Astrocyte (in vitro differentiated cells and primary cell): ENCODE measurements at regions not wholly inside any gene's neighbourhood (a gene's known extent, or its start where the extent isn't known, plus 50 kb on each side); places are given as distances from the start of the nearest gene placed in this dataset.

Experiments
- DNase-seq: peaks from one replicate; pipeline ENCODE4 v3.0.0-alpha.2; 2010; ENCODE audit warnings: low read depth
- FAIRE-seq: peaks from 2 replicates; lab custom pipeline; 2011; peaks lifted over from hg19 to GRCh38; lab: Jason Lieb, UNC
- H2AFZ ChIP-seq: 2 replicates; pipeline ENCODE4 v1.6.0; 2012; ENCODE audit warnings: low read depth, low read length, inconsistent platforms
- H3K27ac ChIP-seq: 2 replicates; pipeline ENCODE4 v1.5.1; 2011; ENCODE audit warnings: low read depth, low read length, inconsistent platforms
- H3K27me3 ChIP-seq: 2 replicates; pipeline ENCODE4 v1.6.0; 2011; ENCODE audit warnings: low read length, inconsistent platforms; ENCODE audit not compliant: insufficient read depth
- H3K36me3 ChIP-seq: 2 replicates; pipeline ENCODE4 v1.5.1; 2011; ENCODE audit warnings: low read length, inconsistent platforms; ENCODE audit not compliant: insufficient read depth
- H3K4me1 ChIP-seq: 2 replicates; pipeline ENCODE4 v1.5.1; 2011; ENCODE audit warnings: low read length, inconsistent platforms; ENCODE audit not compliant: insufficient read depth
- H3K4me2 ChIP-seq: 2 replicates; pipeline ENCODE4 v1.6.0; 2012; ENCODE audit warnings: low read length, inconsistent platforms
- H3K4me3 ChIP-seq: 2 replicates; pipeline ENCODE4 v1.5.1; 2011; ENCODE audit warnings: low read depth, mild to moderate bottlenecking, low read length, inconsistent platforms; ENCODE audit not compliant: insufficient read depth
- H3K79me2 ChIP-seq: 2 replicates; pipeline ENCODE4 v1.6.0; 2012; ENCODE audit warnings: mild to moderate bottlenecking, low read length, inconsistent platforms; ENCODE audit not compliant: insufficient read depth
- H3K9ac ChIP-seq: 2 replicates; pipeline ENCODE4 v1.6.0; 2012; ENCODE audit warnings: mild to moderate bottlenecking, low read length, inconsistent platforms
- H3K9me3 ChIP-seq: 2 replicates; pipeline ENCODE4 v1.5.1; 2012; ENCODE audit warnings: low read depth, mild to moderate bottlenecking, low read length, inconsistent platforms; ENCODE audit not compliant: insufficient read depth
- H4K20me1 ChIP-seq: 2 replicates; pipeline ENCODE4 v1.6.0; 2012; ENCODE audit warnings: low read length, inconsistent platforms; ENCODE audit not compliant: insufficient read depth
- H3K27ac Mint-ChIP-seq: one replicate; pipeline ENCODE4 v1.8.0; 2021; ENCODE audit warnings: mild to moderate bottlenecking, mixed read lengths; ENCODE audit not compliant: unreplicated experiment
- H3K27me3 Mint-ChIP-seq: one replicate; pipeline ENCODE4 v1.8.0; 2021; ENCODE audit warnings: low read depth, mixed read lengths; ENCODE audit not compliant: unreplicated experiment
- H3K36me3 Mint-ChIP-seq: one replicate; pipeline ENCODE4 v1.8.0; 2021; ENCODE audit warnings: low read depth, mixed read lengths; ENCODE audit not compliant: unreplicated experiment
- H3K4me1 Mint-ChIP-seq: one replicate; pipeline ENCODE4 v1.8.0; 2021; ENCODE audit warnings: low read depth, mixed read lengths; ENCODE audit not compliant: unreplicated experiment
- H3K4me3 Mint-ChIP-seq: one replicate; pipeline ENCODE4 v1.8.0; 2021; ENCODE audit warnings: mild to moderate bottlenecking, moderate library complexity, mixed read lengths; ENCODE audit not compliant: unreplicated experiment
- H3K9me3 Mint-ChIP-seq: one replicate; pipeline ENCODE4 v1.8.0; 2021; ENCODE audit warnings: mild to moderate bottlenecking, mixed read lengths; ENCODE audit not compliant: unreplicated experiment
- EZH2 ChIP-seq: IDR thresholded peaks from 2 replicates; pipeline ENCODE4 v1.6.1; 2012; ENCODE audit warnings: mild to moderate bottlenecking, low read length, inconsistent platforms; ENCODE audit not compliant: insufficient read depth
- TF ChIP-seq, protein P1 (sequence below): IDR thresholded peaks from 2 replicates; pipeline ENCODE4 v1.5.1; 2011; ENCODE audit warnings: low read depth, mild to moderate bottlenecking, inconsistent platforms, low read length, moderate library complexity; ENCODE audit not compliant: insufficient read depth

DNA sequence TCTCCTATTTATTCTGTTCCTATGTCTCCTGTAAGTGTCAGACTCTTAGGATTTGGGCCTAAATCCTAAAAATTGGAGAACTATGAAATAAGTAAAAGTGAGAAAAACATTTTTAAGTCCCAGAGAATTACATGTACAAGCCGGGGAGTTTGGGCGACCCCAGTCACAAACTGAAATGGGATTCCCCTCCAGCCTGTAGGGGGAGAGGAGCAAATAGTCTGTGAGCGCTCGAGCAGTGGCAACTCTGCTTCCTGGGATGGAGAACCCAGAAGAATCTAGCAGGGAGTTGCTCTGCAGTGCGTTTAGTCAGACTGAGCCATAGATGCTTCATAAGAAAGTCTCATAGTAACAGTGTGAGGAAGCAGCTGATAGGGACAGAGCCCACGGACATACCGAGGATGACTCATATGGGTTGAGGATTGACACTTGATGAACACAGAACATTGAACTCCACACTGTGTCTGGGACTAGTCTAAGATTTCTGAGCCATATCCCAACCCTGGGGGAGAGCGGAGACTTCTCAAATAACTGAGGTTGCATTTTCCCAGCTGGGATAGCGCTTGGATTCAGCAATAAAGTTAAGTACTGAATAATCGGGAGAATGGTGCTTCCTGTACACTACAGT, 437.2 kb downstream of the BCKDHB start:
- no peaks in the 10 kb centered on the region for H3K27me3 Mint-ChIP-seq
- FAIRE-seq (peak; percentile 43), DNase-seq (peak; percentile 91)
- Histone ChIP-seq H3K27ac (peak overlapping the region; percentile 36), H3K9me3 (no peaks in the 10 kb centered on the region), H3K4me1 (peaks cover 40% of the 10 kb centered on the region), H3K36me3 (no peaks in the 10 kb centered on the region), H3K79me2 (no peaks in the 10 kb centered on the region), H3K27me3 (no peaks in the 10 kb centered on the region), H3K4me3 (no peak overlapping the region), H2AFZ (peak overlapping the region; percentile 14), H3K4me2 (peak overlapping the region; percentile 38), H3K9ac (no peak overlapping the region), H4K20me1 (no peaks in the 10 kb centered on the region)
- H3K9me3 Mint-ChIP-seq: no peaks in the 10 kb centered on the region
- H3K36me3 Mint-ChIP-seq: no peaks in the 10 kb centered on the region
- peak overlapping the region; percentile 20 for H3K4me3 Mint-ChIP-seq
- H3K4me1 Mint-ChIP-seq: peaks cover 74% of the 10 kb centered on the region
- peak overlapping the region; percentile 95 for H3K27ac Mint-ChIP-seq
- TF ChIP-seq, protein P1, sequence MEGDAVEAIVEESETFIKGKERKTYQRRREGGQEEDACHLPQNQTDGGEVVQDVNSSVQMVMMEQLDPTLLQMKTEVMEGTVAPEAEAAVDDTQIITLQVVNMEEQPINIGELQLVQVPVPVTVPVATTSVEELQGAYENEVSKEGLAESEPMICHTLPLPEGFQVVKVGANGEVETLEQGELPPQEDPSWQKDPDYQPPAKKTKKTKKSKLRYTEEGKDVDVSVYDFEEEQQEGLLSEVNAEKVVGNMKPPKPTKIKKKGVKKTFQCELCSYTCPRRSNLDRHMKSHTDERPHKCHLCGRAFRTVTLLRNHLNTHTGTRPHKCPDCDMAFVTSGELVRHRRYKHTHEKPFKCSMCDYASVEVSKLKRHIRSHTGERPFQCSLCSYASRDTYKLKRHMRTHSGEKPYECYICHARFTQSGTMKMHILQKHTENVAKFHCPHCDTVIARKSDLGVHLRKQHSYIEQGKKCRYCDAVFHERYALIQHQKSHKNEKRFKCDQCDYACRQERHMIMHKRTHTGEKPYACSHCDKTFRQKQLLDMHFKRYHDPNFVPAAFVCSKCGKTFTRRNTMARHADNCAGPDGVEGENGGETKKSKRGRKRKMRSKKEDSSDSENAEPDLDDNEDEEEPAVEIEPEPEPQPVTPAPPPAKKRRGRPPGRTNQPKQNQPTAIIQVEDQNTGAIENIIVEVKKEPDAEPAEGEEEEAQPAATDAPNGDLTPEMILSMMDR: peak; percentile 20
- no peak for TF ChIP-seq EZH2

DNA sequence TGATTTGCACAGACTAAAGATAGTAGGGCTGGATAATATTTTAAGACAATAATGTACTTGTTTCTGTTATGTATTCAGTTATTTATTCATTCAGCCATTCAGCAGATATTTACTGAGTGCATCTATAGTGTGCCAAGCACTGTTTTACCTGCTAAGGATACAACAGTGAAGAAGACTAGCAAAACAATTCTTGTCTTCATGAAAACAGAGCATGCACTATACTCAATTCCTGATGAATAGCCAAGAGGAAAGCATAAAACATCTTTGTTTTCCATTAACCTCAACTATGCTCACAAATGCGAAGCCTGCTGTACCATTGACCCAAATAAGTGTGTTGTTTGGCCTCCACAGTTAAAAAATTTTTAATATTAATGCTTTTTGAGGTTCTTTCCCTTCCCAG, 436.7 kb downstream of the BCKDHB start:
- peak overlapping the region; percentile 95 for H3K27ac Mint-ChIP-seq
- no peaks in the 10 kb centered on the region for H3K36me3 ChIP-seq
- FAIRE-seq (no peak), DNase-seq (no peak)
- H3K4me1 ChIP-seq: peaks cover 35% of the 10 kb centered on the region
- H3K36me3 Mint-ChIP-seq: no peaks in the 10 kb centered on the region
- no peak overlapping the region for H3K4me2 ChIP-seq
- peak overlapping the region; percentile 36 for H3K27ac ChIP-seq
- no peaks in the 10 kb centered on the region for H4K20me1 ChIP-seq
- no peak overlapping the region for H3K4me3 Mint-ChIP-seq
- H2AFZ ChIP-seq: no peak overlapping the region
- H3K4me3 ChIP-seq: no peak overlapping the region
- peaks cover 69% of the 10 kb centered on the region for H3K4me1 Mint-ChIP-seq
- H3K27me3 ChIP-seq: no peaks in the 10 kb centered on the region
- H3K9ac ChIP-seq: no peak overlapping the region
- no peaks in the 10 kb centered on the region for H3K9me3 ChIP-seq
- no peaks in the 10 kb centered on the region for H3K9me3 Mint-ChIP-seq
- H3K27me3 Mint-ChIP-seq: no peaks in the 10 kb centered on the region
- no peaks in the 10 kb centered on the region for H3K79me2 ChIP-seq
- no peak for TF ChIP-seq EZH2

DNA sequence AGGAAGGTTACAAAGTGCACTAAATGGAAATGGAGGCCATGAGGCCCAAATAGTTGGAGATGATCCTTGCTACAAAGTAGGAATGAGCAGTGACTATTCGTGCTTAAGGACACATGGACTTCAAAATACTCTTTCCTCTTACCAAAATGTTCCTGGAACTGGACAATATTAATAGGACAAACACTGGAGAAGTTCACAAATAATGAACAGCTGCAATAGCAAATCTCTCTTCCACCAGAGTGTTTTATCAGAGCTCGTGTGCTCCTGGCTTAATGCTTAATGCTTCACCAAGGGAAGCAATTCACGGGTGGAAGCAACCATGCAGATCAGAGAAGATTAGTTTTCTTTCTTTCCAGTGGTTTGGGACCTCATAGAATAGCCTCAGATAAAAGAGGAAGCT, 435.4 kb downstream of the BCKDHB start:
- Histone ChIP-seq H2AFZ (no peak overlapping the region), H3K9me3 (no peaks in the 10 kb centered on the region), H3K9ac (no peak overlapping the region), H3K4me1 (peaks cover 28% of the 10 kb centered on the region), H3K27ac (peak overlapping the region; percentile 50), H3K4me3 (no peak overlapping the region), H3K27me3 (no peaks in the 10 kb centered on the region), H3K79me2 (no peaks in the 10 kb centered on the region), H3K4me2 (peak overlapping the region; percentile 57), H3K36me3 (no peaks in the 10 kb centered on the region), H4K20me1 (no peaks in the 10 kb centered on the region)
- peak; percentile 55 for FAIRE-seq
- Mint-ChIP-seq H3K4me3 (no peak overlapping the region), H3K27ac (no peak overlapping the region), H3K4me1 (peaks cover 72% of the 10 kb centered on the region), H3K36me3 (no peaks in the 10 kb centered on the region), H3K27me3 (no peaks in the 10 kb centered on the region), H3K9me3 (peaks cover 1% of the 10 kb centered on the region)
- TF ChIP-seq, protein P1: no peak
- no peak for TF ChIP-seq EZH2
- no peak for DNase-seq
